GM19025 (cell line): ENCODE measurements at regions not wholly inside any gene's neighbourhood (a gene's known extent, or its start where the extent isn't known, plus 50 kb on each side); places are given as distances from the start of the nearest gene placed in this dataset.

Experiments used
- ATAC-seq: cut with Tn5 transposase; IDR thresholded peaks from one replicate; pipeline ENCODE4 v1.9.1; 2021; ENCODE audit warnings: mild to moderate bottlenecking, low read depth, moderate library complexity; ENCODE audit not compliant: unreplicated experiment

DNA sequence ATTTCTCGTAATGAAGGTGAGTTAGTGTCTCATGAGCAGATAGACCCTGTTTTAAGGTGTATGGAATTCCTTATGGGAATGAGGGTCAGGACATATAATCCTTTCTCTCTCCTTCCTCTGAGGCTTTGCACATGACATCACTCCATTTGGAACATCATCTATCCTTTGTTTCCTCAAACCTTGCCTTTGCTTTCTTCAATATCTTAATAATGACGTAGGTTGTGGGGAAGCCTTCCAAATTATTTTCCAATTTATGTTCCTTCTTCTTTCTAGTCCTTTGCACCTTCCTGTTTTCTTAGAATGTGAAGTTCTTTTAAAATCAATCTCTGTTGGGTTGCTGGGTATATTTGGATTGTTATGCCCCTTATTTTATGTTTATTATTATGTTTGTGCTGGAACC, 502.9 kb upstream of the STXBP6 start:
- no peak for ATAC-seq

DNA sequence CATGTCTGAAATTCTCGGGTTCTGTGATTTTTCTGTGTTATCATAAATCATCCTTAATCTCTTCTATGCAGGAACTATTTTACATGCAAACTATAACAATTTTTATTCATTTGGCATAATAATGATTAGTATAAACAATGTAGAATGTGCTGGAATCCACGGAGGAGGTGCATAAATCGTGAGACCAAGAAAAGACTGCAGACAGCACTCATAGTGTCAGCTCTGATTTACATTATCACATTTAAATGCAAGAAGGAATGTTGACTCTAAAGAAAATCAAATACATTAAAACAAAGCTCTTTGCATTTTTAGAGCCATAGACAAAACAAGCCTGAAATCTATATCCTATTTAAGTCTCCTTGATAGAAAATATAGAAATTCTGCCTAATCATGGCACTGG, 501.7 kb upstream of the STXBP6 start:
- no peak for ATAC-seq

DNA sequence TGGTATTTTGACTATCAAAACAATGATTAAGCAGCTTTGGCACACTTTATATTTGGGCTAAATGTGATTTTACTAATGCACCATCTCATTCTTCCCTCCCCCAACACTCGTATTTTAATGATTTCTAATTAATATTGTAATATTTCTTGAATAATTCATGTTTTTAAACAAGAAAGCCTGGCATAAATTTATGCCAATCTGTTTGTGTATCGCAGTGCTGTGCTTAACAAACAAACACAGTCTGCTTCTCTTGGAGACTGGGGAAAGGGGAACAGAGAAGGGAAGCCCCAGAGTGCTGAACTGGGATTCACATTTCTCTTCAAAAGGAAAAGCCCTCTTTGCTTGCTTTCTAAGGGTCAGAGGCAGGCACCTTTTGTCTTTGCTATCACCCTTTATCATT, 496.9 kb upstream of the STXBP6 start:
- ATAC-seq = no peak

DNA sequence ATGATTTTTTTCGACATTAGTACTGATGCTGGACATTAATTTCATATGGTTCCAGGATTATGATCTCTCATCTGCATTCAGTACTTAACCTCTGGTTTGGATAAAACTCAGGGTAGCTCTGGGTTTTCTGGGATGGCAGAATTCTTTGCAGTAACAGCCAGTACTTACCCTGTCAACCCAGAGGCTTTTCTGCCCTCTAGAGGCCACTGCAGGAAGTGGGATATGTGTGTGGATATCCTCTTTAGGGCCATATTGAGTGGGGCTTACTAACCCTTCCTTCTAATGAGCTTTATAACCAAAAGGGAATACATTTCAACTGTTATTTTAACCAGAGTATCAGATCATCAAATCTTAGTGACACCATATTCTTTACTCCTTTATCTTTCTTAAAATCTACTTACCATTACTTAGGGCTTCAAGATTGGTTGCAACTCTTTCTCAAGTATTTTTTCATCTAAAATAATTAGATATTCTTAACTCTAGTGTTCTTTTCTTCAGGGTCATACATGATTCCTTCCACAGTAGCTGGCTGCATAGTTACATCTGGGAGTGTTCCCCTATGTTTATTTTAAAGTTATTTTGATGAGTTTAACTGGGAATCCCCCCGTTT, 488.0 kb upstream of the STXBP6 start:
- no peak for ATAC-seq

DNA sequence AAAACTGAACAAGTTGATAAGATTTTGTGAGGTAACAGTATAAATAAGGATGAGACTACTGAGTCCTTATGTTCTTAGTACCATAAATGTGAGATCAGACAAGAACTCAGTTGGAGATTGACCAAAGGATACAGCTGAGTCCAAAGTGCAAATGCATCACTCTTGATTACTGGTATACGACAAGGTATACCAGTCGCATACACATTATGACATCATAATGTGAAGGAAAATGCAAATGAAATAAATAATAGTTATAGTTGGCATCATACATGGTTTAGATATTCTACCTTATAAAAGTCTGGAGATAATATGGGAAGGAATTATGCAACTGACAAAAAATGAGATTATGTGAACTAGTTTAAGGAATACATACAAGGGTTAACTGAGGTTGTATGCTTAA, 476.3 kb upstream of the STXBP6 start:
- no peak for ATAC-seq

DNA sequence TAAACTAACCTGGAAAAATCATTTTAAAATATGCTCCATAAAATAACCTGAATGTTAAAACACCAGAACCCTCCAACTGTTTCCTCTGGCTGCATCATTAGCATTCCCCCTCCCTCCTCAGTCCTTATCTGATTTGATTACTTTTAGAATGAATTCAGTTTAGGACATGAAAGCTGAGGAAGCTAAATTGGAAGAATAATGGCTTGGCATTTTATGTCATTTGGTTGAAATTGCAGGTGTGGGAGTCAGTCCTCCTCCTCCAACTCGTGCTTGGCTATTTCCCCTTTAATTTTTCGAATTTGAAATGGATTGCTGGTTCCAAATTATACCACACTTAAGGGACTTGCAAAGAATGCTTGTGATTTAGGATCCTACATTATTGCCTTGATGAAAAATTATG, 473.0 kb upstream of the STXBP6 start:
- ATAC-seq = no peak

DNA sequence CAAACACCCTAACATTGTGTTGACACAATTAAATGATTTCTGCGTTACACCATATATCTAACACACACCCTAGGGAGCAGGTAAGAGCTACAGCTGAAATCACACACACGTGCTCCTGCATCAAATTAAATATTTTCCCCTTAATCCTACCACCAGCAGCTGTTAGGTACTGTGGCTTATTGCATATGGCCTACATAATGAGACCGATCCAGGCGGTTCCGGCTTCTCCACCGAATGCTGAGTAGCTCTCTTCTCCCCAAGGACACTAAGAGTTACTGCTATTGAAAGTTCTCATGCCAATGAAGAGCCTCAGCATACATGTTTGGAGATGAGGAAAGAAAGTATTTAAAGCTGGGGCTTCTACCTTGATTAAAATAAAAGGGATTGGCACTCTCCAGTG, 472.2 kb upstream of the STXBP6 start:
- ATAC-seq = no peak

DNA sequence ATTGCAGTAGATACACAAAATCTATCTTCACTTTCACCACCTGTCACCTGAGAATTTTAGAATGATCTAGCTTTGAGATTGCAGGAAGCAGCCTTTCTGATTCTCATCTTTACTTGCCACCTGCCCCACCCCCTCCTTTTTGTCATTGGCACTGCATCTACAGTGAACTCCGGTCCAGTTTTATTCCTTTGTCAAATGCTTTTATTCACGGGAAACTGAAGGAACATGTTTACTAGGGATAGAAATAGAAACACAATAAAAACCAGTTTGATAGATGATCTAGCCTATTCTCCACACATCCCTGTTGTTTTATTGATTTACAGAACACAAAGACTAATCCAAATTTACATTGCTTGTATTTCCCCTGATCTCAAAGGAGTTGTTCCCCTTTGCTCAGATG, 471.7 kb upstream of the STXBP6 start:
- no peak for ATAC-seq

DNA sequence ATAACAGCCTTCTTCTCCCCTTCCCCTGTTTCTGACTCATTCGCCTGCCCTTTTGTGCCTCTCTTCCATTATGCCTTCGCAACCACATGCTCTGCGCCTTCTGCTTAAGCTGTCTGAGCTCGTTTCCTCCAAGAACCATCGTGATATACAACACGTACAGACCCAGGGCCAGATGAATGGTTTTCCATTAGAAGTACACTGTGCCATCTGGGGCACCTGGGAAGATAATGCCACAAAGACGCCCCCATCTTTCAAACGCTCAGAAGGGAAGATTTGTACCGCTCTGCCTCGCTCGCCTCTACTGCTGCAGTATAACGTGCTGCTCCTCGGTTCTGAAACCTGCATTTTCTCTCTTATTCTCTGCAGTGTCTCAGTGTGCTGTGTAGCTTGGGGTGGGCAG, 470.9 kb upstream of the STXBP6 start:
- no peak for ATAC-seq

DNA sequence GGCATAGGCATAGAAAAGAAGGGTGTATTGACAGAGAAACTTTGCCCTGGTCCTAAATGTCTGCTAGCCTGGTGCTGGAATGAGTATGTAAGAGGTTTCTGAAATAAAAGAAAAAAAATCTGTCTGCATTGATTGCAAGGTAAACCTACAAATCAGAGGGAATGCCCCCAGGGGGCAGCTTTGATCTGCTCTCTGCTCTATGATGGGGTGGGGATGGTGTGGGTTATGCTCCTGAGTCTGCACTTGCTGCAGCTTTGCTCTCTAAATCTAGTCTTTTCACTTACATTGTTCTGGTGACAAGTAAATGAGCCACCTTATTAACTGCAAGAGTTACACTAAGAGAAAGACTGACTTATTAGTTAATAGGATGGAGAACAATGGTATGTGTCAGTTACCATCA, 468.4 kb upstream of the STXBP6 start:
- ATAC-seq = no peak

DNA sequence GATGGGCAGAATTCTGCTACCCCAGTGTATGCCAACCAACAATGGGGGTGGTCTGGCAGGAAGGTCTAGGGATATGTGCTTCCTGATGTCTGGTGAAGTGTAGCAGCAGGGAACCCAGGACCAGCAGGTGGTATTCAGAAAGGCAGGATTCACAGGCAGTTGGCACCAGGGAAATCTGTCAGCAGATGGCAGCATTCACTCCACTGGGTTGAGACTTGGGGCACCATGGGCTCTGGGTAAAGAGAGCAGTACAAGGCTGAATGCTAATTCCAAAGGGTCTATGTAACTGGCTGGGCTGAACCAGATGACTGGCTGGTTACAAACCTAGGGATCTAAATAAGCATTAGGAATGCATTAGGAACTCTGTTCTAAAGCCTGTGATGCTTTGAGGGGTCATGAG, 466.9 kb upstream of the STXBP6 start:
- ATAC-seq = no peak

DNA sequence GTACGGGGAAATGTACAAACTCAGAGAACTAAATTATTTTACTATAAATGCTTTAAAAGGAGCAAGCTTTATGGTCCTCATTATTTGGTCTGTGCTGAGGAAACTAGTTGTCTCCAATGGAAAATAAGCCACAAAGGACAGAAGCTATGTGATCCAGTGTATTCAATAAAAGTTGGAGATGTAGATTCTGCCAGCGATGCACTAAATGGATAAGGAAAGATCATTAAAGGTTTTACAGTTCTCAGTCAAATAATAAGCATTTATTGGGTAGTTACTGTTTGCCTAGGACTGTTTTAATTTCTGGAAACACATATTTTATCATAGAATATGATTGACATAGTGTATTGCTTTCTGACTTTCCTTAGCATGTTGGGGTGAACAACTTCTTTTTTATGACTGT, 458.9 kb upstream of the STXBP6 start:
- ATAC-seq = no peak

DNA sequence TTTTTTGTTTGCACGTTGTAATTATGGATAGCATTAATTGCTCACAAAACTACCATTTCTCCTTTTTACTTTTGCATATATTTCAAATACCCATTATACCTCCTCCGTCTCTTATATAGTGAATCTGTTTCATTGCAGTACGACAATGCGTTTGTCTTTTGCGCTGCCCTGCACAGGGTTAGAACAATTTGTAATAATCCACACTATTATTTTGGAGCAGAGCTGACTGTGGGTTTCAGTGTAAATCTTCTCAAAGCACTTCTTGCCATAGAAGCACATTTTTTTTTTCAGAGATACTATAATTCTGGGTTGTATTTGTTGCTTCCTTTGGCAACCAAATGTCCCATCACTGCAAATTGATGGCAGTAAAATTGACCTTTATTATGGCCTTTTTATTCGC, 451.8 kb upstream of the STXBP6 start:
- no peak for ATAC-seq

DNA sequence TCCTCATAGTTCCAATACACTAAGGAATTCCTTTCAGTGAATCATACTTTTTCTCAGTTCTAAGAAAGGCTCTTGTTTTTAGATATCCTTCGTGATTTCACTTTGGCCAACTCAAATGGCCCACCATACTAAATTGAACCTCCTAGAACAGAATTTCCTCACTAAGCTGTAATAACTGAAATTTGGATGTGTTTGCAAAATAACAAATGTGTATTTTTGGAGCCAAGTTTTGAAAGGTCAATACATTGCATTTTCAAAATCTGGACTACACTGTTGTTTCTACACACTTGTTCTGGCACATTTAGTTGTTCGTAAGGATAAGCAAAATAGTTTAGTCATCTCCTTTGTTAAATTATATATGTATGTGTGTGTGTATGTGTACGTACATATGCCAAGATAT, 439.0 kb upstream of the STXBP6 start:
- no peak for ATAC-seq

DNA sequence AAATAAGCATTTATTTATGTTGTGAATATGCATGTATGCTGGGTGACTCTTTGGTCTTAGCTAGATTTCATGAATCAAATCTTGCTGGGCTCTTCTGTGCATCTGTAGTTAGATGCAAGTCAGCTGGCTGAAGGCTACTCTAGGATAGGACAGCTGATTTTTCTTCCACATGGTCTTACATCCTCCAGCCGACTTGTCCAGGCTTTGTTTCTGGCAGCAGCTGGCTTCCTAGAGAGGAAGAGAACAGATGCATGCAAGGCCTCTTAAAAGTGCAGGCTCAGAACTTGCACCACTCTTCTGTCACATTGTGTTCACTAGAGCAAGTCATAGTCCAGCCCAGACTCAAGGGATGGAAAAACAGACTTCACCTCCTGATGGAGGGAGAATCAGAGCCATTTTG, 435.4 kb upstream of the STXBP6 start:
- ATAC-seq = no peak

DNA sequence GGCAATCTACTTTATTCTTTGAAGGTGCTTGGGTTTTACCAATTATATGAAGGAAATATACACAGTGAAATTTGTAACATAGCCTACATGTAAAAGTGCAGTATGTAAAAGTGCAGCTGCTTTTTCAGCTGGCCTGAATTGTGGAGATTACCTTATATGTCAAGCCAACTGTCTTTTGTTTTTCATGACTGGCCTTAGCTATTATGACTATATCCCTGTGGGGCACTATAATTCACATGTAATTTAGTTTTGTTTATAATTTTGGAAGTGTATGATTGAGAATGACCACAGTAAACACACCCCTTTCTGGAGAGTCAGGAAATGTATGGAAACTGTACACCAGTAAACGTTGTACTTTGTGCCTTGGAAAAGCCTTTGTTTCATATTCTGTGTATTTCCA, 435.0 kb upstream of the STXBP6 start:
- ATAC-seq = no peak

DNA sequence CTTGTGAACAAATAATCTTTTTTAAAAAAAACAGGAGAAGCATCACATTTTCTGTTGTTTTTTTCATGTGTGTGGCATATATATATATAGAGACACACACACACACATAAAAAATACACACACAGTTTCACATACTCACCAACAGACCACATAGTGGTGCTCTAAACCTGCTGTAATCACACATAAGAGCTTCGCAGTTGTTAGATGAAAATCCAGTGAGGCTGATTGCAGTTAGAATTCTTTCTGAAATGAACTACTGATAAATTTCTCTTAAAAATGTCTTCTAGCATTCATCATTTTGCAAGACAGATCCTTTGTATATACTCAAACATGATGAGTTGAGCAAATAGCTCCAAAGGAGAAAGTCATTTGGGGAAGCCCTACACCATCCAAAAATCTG, 434.3 kb upstream of the STXBP6 start:
- ATAC-seq = no peak

DNA sequence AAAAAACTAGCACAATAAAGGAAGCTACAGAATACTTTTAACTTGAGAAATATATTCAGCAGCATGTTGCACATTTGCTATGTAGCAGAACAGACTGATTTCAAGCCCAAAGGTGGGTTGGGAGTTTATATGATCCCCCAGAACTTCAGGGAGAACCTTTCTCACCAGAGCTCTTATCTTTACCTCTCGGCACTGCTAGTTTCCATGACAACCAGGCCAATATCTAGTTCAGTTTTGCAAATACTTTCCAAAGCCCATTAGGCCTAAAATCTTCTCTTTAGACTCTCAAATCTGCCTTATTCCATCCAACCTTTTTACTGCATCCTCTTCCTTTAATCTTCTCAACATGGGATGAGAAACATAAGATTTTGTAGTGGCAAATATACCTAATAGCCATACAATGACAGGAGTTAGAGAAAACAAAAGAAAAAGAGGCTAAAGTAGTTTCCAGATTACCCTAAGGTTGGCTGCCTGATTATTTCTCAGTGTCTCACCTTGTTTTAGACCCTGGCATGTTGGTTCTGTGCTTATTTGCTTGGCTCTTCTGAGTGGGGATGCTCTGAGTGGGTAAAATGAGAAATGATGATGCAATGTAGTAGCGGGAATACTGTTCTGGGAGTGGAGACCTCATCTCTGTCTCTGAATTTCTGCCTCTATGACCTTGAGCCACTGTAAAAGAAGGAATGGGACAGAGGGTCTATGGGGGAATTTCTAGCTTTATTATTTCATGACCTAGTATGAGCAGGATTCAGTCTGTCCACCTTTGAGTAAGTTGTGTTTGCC, 427.6 kb upstream of the STXBP6 start:
- no peak for ATAC-seq

DNA sequence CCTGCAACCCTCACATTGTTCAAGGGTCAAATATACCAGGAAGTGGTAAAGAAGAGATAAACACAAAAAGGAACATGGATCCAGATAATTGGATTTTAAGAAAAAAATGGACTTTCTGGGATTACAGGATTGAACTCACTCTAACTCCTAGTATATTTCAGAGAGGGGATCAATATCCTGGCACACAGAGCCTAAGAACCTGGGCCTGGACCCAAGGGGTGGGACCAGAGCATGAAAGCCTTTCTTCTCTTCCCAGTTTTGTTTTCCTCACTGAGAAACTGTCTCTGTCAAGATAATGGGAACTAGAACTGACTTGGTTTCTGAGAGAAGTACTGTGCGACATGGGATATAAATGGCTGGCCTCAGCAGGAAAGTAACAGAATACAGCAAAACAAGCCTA, 422.8 kb upstream of the STXBP6 start:
- no peak for ATAC-seq

DNA sequence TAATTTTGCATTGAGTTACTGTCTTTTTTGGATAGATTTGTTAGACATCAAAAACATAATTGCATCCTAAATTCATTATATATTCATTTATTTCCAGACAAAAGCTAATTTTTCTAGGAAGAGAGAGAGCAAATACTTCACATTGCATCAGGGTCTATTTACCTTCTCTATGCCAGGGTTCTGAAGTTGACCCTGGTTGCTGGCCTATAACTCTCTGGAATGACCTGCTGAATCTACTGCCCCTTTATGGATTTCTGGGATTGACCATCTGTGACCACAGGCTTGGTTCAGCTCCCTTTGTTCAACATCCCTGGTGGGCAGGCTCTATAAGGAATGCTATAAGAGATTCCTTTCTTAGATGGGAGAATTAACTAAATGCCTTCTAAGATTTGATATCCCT, 414.8 kb upstream of the STXBP6 start:
- no peak for ATAC-seq

DNA sequence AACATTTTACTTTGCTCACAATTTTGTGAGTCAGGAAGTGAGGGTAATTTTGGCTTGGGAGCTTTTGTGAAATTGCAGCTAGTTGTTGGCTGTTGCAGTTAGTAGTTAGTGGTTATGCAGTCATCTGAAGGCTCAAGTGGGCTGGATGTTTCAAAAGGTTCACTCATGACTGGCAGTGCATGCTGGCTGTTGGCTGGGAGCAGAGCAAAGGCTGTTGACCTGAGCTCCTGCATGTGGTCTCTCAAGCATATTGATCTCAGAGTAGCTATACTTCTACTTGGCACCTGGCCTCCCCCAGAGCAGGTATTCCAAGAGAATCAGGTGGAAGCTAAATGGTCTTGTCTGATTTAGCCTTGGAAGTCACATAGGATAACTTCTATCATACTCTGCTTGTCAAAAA, 414.1 kb upstream of the STXBP6 start:
- ATAC-seq = no peak

DNA sequence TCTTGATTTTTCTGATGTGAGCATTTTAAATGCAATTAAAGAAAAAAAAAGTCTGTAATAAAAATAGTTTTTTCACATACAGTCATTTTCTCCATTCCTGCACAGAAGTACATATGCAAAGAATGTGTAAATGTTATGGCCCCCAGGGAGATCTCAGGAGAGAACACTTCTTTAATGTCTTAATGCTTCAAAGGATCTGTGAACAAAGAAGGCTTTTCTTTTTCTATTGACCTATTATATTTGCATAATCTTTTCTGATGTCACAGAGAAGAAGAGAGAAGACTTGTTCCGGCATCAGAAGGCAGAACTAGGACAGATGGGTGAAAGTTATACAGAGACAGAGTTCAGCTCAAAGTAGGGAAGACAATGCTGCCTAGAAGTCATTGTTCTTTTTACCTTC, 413.5 kb upstream of the STXBP6 start:
- ATAC-seq = no peak

DNA sequence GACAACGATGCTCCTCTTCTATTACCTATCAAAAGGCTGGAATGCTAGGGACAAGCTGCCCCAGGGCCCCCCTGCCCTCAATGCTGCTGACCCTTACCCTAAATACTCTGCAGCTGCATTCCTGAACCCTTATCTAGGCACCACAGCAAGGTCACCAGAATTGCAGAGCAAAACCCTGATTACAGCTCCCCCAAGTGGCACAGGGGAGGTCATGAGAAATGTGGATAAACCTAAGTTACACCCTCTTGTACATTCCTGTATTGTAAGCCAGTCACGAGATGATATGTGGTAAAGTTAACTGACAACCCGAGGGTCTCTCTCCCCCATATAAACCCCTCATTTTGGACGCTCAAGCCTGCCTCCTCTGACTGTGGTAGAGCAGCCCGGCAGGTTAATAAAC, 411.8 kb upstream of the STXBP6 start:
- ATAC-seq = no peak
